Loucy (cell line): ENCODE measurements at regions not wholly inside any gene's neighbourhood (a gene's known extent, or its start where the extent isn't known, plus 50 kb on each side); places are given as distances from the start of the nearest gene placed in this dataset.
"Not testable (repeated sequence)": the region's sequence is repeated elsewhere in the genome, so short reads cannot be mapped to it uniquely, and the experiment has no call there.

Experiments used
- H2AFZ ChIP-seq: fragments of 200-600 bp; sonication (generic); 2 replicates; pipeline ENCODE4 v1.6.0; 2016; ENCODE audit warnings: antibody characterized with exemption, mild to moderate bottlenecking, low read length, moderate library complexity
- H3F3A ChIP-seq: fragments of 200-600 bp; 2 replicates; pipeline ENCODE4 v1.6.0; 2016; ENCODE audit warnings: antibody characterized with exemption, low read depth, mild to moderate bottlenecking
- H3K27me3 ChIP-seq: fragments of 200-600 bp; sonication (generic); 2 replicates; pipeline ENCODE4 v1.6.1; 2014; ENCODE audit warnings: low read length, mild to moderate bottlenecking; ENCODE audit not compliant: insufficient read depth, poor library complexity, severe bottlenecking
- H3K36me3 ChIP-seq: fragments of 200-600 bp; sonication (generic); 2 replicates; pipeline ENCODE4 v1.6.1; 2016; ENCODE audit warnings: low read length; ENCODE audit not compliant: insufficient read depth
- H3K4me1 ChIP-seq: fragments of 200-600 bp; sonication (generic); 2 replicates; pipeline ENCODE4 v1.5.1; 2014; ENCODE audit warnings: low read length, mild to moderate bottlenecking; ENCODE audit not compliant: insufficient read depth, poor library complexity, severe bottlenecking
- H3K4me2 ChIP-seq: fragments of 200-600 bp; sonication (generic); 2 replicates; pipeline ENCODE4 v1.6.0; 2014; ENCODE audit warnings: antibody characterized with exemption, low read length, low read depth, mild to moderate bottlenecking; ENCODE audit not compliant: poor library complexity, severe bottlenecking
- H3K4me3 ChIP-seq: fragments of 200-600 bp; sonication (generic); 2 replicates; pipeline ENCODE4 v1.5.1; 2014; ENCODE audit warnings: low read length, mild to moderate bottlenecking, mixed read lengths; ENCODE audit not compliant: poor library complexity, severe bottlenecking
- H3K79me2 ChIP-seq: fragments of 200-600 bp; sonication (generic); 2 replicates; pipeline ENCODE4 v1.6.1; 2014; ENCODE audit warnings: low read length; ENCODE audit not compliant: insufficient read depth
- H3K9ac ChIP-seq: fragments of 200-600 bp; sonication (generic); 2 replicates; pipeline ENCODE4 v1.6.0; 2014; ENCODE audit warnings: mild to moderate bottlenecking, low read depth, low read length, moderate library complexity; ENCODE audit not compliant: poor library complexity, severe bottlenecking
- H3K9me2 ChIP-seq: fragments of 200-600 bp; sonication (generic); replicated peaks from 2 replicates; pipeline ENCODE4 v1.6.1; 2016; ENCODE audit warnings: low read depth, low read length, mixed read lengths
- H3K9me3 ChIP-seq: fragments of 200-600 bp; sonication (generic); 2 replicates; pipeline ENCODE4 v1.6.1; 2014; ENCODE audit warnings: mild to moderate bottlenecking, antibody characterized with exemption, low read length, low read depth; ENCODE audit not compliant: insufficient read depth
- H4K20me1 ChIP-seq: fragments of 200-600 bp; sonication (generic); 2 replicates; pipeline ENCODE4 v1.6.0; 2014; ENCODE audit warnings: antibody characterized with exemption, low read length, mild to moderate bottlenecking; ENCODE audit not compliant: insufficient read depth, poor library complexity, severe bottlenecking
- CTCF ChIP-seq: fragments of 200-600 bp; sonication (generic); conservative IDR thresholded peaks from 2 replicates; pipeline ENCODE4 v1.5.1; 2014; ENCODE audit warnings: mild to moderate bottlenecking, antibody characterized with exemption, low read length
- EZH2phosphoT487 ChIP-seq: fragments of 200-600 bp; IDR thresholded peaks from 2 replicates; pipeline ENCODE4 v1.6.1; 2018; ENCODE audit warnings: antibody characterized with exemption, mild to moderate bottlenecking, moderate library complexity, borderline replicate concordance

- Histone ChIP-seq H3K36me3 (no peaks in the 10 kb centered on the region), H2AFZ (no peak overlapping the region), H3K9ac (no peak overlapping the region), H3K9me2 (no peaks in the 10 kb centered on the region), H3K4me1 (no peaks in the 10 kb centered on the region), H3F3A (no peaks in the 10 kb centered on the region), H3K4me2 (no peak overlapping the region), H3K79me2 (no peaks in the 10 kb centered on the region), H3K4me3 (no peak overlapping the region), H4K20me1 (no peaks in the 10 kb centered on the region), H3K9me3 (no peaks in the 10 kb centered on the region), H3K27me3 (no peaks in the 10 kb centered on the region)
- no peak for TF ChIP-seq EZH2phosphoT487
- TF ChIP-seq CTCF: no peak
Observed at GRCh38 chr3:65130782-65131181, 443.0 kb upstream of the ADAMTS9 start.

- Histone ChIP-seq H4K20me1 (no peaks in the 10 kb centered on the region), H3K4me2 (no peak overlapping the region), H3K9ac (no peak overlapping the region), H3K9me3 (no peaks in the 10 kb centered on the region), H3F3A (no peaks in the 10 kb centered on the region), H3K36me3 (no peaks in the 10 kb centered on the region), H3K27me3 (no peaks in the 10 kb centered on the region), H3K4me1 (no peaks in the 10 kb centered on the region), H3K79me2 (no peaks in the 10 kb centered on the region), H2AFZ (no peak overlapping the region), H3K4me3 (no peak overlapping the region), H3K9me2 (no peaks in the 10 kb centered on the region)
- TF ChIP-seq EZH2phosphoT487: no peak
Observed at GRCh38 chr3:65128346-65128745, 440.5 kb upstream of the ADAMTS9 start.

- H3K4me2 ChIP-seq: no peak overlapping the region
- no peak overlapping the region for H2AFZ ChIP-seq
- H3K4me3 ChIP-seq: no peak overlapping the region
- TF ChIP-seq CTCF: no peak
- no peak for TF ChIP-seq EZH2phosphoT487
- H3K4me1 ChIP-seq: no peaks in the 10 kb centered on the region
- no peaks in the 10 kb centered on the region for H3K9me2 ChIP-seq
- H3K36me3 ChIP-seq: no peaks in the 10 kb centered on the region
- no peaks in the 10 kb centered on the region for H4K20me1 ChIP-seq
- no peaks in the 10 kb centered on the region for H3K9me3 ChIP-seq
- no peaks in the 10 kb centered on the region for H3F3A ChIP-seq
- no peaks in the 10 kb centered on the region for H3K79me2 ChIP-seq
- no peak overlapping the region for H3K9ac ChIP-seq
- H3K27me3 ChIP-seq: no peaks in the 10 kb centered on the region
Observed at GRCh38 chr3:65126527-65127410, 439.0 kb upstream of the ADAMTS9 start.

- H3F3A ChIP-seq, H3K36me3 ChIP-seq, H3K9me3 ChIP-seq, H3K4me2 ChIP-seq, H2AFZ ChIP-seq, H3K4me1 ChIP-seq, H3K27me3 ChIP-seq, H3K9ac ChIP-seq, H3K9me2 ChIP-seq, H3K79me2 ChIP-seq, H4K20me1 ChIP-seq, H3K4me3 ChIP-seq: not testable (repeated sequence)
Observed at GRCh38 chr3:65120156-65120555, 432.4 kb upstream of the ADAMTS9 start.
